GM23248 (cell line): ENCODE measurements at regions not wholly inside any gene's neighbourhood (a gene's known extent, or its start where the extent isn't known, plus 50 kb on each side); places are given as distances from the start of the nearest gene placed in this dataset.

Experiments
- DNase-seq: peaks from one replicate; pipeline ENCODE4 v3.0.0-alpha.2; 2015
- H2AFZ ChIP-seq: fragments of 200-600 bp; sonication (generic); 2 replicates; pipeline ENCODE4 v1.6.1; 2016; ENCODE audit warnings: antibody characterized with exemption
- H3F3A ChIP-seq: fragments of 200-600 bp; sonication (generic); 2 replicates; pipeline ENCODE4 v1.6.1; 2016; ENCODE audit warnings: mild to moderate bottlenecking, antibody characterized with exemption, mixed run types; ENCODE audit not compliant: insufficient read depth
- H3K27ac ChIP-seq: fragments of 200-600 bp; sonication (generic); 2 replicates; pipeline ENCODE4 v1.5.1; 2016; ENCODE audit warnings: mild to moderate bottlenecking
- H3K27me3 ChIP-seq: fragments of 200-600 bp; sonication (generic); replicated peaks from 2 replicates; pipeline ENCODE4 v1.6.1; 2016; ENCODE audit warnings: mild to moderate bottlenecking; ENCODE audit not compliant: insufficient read depth
- H3K36me3 ChIP-seq: fragments of 200-600 bp; sonication (generic); 2 replicates; pipeline ENCODE4 v1.6.1; 2016; ENCODE audit warnings: low read depth, mild to moderate bottlenecking
- H3K4me1 ChIP-seq: fragments of 200-600 bp; sonication (generic); 2 replicates; pipeline ENCODE4 v1.6.1; 2016; ENCODE audit warnings: mild to moderate bottlenecking; ENCODE audit not compliant: insufficient read depth
- H3K4me2 ChIP-seq: fragments of 200-600 bp; sonication (generic); one replicate; pipeline ENCODE4 v1.6.1; 2016; ENCODE audit warnings: mild to moderate bottlenecking; ENCODE audit not compliant: unreplicated experiment
- H3K4me3 ChIP-seq: fragments of 200-600 bp; sonication (generic); 2 replicates; pipeline ENCODE4 v1.5.1; 2016; ENCODE audit warnings: mild to moderate bottlenecking
- H3K79me2 ChIP-seq: fragments of 200-600 bp; sonication (generic); 2 replicates; pipeline ENCODE4 v1.6.1; 2016; ENCODE audit warnings: mild to moderate bottlenecking; ENCODE audit not compliant: insufficient read depth
- H3K9ac ChIP-seq: fragments of 200-600 bp; sonication (generic); 2 replicates; pipeline ENCODE4 v1.6.1; 2016; ENCODE audit warnings: mild to moderate bottlenecking
- H3K9me2 ChIP-seq: fragments of 200-600 bp; sonication (generic); 2 replicates; pipeline ENCODE4 v1.6.1; 2016; ENCODE audit warnings: mixed run types, mild to moderate bottlenecking, moderate library complexity; ENCODE audit not compliant: insufficient read depth
- H3K9me3 ChIP-seq: fragments of 200-600 bp; sonication (generic); one replicate; pipeline ENCODE4 v1.6.1; 2017; ENCODE audit warnings: low read depth
- H4K20me1 ChIP-seq: fragments of 200-600 bp; sonication (generic); 2 replicates; pipeline ENCODE4 v1.6.0; 2016; ENCODE audit not compliant: insufficient read depth
- EZH2 ChIP-seq: fragments of 200-600 bp; sonication (generic); IDR thresholded peaks from 2 replicates; pipeline ENCODE4 v1.6.1; 2018; ENCODE audit warnings: antibody characterized with exemption, mild to moderate bottlenecking; ENCODE audit not compliant: insufficient read depth, poor library complexity, severe bottlenecking
- EZH2phosphoT487 ChIP-seq: fragments of 200-600 bp; sonication (generic); IDR thresholded peaks from 2 replicates; pipeline ENCODE4 v1.6.1; 2018; ENCODE audit warnings: antibody characterized with exemption, moderate library complexity, mild to moderate bottlenecking, low read depth; ENCODE audit not compliant: insufficient read depth
- WGBS, 2 experiments: methylation state at CpG; one replicate each; pipeline ENCODE4 v1.1.6; 2015 to 2017; ENCODE audit warnings: low lambda C conversion rate in 2 of 2, low coverage in 1 of 2; ENCODE audit errors: missing lambda C conversion rate in 2 of 2; 5-methylcytosine and 5-hydroxymethylcytosine counted together
- in situ Hi-C: fragments of 300-500 bp; cut with MboI; formaldehyde crosslinking; loops from 2 replicates; pipeline ENCODE4 v1.15.0; 2020

DNA sequence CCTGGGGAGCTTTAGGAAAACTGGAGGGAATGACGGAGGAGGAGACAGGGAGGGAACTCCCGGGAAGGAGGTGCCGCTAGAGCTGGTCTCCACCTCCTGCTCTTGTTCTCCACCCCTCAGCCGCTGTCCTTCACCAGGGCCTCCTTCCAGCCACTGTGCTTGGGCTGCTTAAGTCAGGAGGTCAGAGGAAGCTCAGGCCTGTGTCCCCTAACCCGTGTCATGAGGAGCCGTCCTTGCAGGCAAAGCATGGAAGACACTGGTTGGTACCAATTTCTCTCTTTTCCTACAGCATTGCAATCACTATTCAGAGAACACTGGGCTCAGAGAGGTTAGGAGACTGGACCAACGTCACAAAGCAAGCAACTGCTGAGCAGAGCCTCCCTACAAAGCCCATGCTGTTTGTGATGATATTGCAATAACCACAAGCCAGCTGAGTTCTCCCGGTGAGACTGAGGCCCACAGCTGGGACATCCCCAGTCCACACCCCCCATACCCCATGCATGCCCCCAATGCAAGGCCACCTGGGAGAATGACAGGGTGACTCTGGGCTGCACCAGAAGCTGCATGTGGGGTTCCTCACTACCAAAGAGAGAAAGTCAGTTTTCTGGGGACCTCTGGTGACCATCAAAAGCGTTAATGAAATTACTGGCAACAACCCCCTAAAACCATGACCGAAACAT lies 427.5 kb downstream of the NPHP4 start:
- H4K20me1 ChIP-seq = no peaks in the 10 kb centered on the region
- no peak for DNase-seq
- no peak overlapping the region for H3K27ac ChIP-seq
- no peaks in the 10 kb centered on the region for H3K27me3 ChIP-seq
- TF ChIP-seq EZH2 (no peak), EZH2phosphoT487 (no peak)
- no peaks in the 10 kb centered on the region for H3K9me3 ChIP-seq
- H3K4me3 ChIP-seq = no peak overlapping the region
- no peaks in the 10 kb centered on the region for H3K79me2 ChIP-seq
- no peaks in the 10 kb centered on the region for H3K9me2 ChIP-seq
- H3K4me1 ChIP-seq = no peaks in the 10 kb centered on the region
- 31 to 43% methylated on average over 10 of the region's 10 CpGs for WGBS, 2 experiments
- H2AFZ ChIP-seq = no peak overlapping the region
- no peak overlapping the region for H3K9ac ChIP-seq
- in situ Hi-C loops = no loop called here
- no peaks in the 10 kb centered on the region for H3K36me3 ChIP-seq
- H3F3A ChIP-seq = no peaks in the 10 kb centered on the region
- no peak overlapping the region for H3K4me2 ChIP-seq

DNA sequence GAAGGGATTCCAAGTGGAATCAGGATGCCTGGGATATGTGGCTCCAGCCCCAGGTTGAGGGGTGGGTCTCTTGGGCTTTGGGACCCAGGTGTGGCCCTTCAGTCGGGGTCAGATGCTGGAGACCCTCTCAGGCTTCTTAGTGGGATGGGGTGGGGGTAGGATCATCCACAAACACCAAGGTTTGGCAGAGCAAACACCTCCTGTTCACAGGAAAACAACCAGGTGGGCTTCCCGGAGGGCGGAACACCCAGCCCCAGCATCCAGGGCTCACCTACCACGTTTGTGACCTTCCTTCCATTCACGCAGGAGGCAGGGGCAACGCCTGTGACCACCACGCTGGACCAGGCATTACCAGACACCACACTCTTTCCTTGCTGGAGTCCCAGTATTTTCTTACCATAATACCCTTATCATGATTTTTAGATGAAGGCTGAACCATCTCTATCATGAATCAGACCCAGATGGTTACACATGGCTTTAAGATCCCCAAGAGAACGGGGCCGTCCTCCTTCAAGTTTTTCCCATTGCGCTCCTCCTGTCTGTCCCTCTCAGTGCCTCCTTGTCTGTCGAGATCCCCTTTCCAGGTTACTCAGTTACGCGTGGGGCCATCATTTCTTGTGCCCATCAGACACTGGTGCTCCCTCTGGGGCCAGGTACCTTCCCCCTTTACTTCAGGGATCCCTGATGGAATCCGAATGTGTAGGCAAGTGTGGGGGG lies 428.2 kb downstream of the NPHP4 start:
- 38 to 48% methylated on average over 14 of the region's 14 CpGs for WGBS, 2 experiments
- TF ChIP-seq EZH2 (no peak), EZH2phosphoT487 (no peak)
- no peak overlapping the region for H2AFZ ChIP-seq
- H3K36me3 ChIP-seq = no peaks in the 10 kb centered on the region
- no peak overlapping the region for H3K9ac ChIP-seq
- H3K4me3 ChIP-seq = no peak overlapping the region
- no peaks in the 10 kb centered on the region for H3K9me2 ChIP-seq
- H3K27ac ChIP-seq = no peak overlapping the region
- H3K9me3 ChIP-seq = no peaks in the 10 kb centered on the region
- in situ Hi-C loops = no loop called here
- no peaks in the 10 kb centered on the region for H4K20me1 ChIP-seq
- no peaks in the 10 kb centered on the region for H3K27me3 ChIP-seq
- no peak for DNase-seq
- H3K4me1 ChIP-seq = no peaks in the 10 kb centered on the region
- no peaks in the 10 kb centered on the region for H3K79me2 ChIP-seq
- H3F3A ChIP-seq = no peaks in the 10 kb centered on the region
- H3K4me2 ChIP-seq = no peak overlapping the region

DNA sequence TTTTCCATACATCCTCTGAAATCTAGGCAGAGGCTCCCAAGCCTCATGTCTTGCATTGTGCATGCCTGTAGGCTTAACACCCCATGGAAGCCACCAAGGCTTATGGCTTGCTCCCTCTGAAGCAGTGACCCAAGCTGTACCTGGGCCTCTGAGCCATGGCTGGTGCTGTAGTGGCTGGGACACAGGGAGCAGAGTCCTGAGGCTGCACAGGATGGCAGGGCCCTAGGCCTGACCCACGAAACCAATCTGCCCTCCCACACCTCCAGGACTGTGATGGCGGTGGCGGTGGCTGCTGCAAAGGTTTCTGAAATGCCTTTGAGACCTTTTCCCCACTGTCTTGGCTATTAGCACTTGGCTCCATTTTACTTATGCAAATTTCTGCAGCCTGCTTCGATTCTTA lies 429.5 kb downstream of the NPHP4 start:
- Histone ChIP-seq H3K9ac (no peak overlapping the region), H4K20me1 (no peaks in the 10 kb centered on the region), H3K4me2 (no peak overlapping the region), H3K9me2 (no peaks in the 10 kb centered on the region), H3K9me3 (no peaks in the 10 kb centered on the region), H3K27me3 (no peaks in the 10 kb centered on the region), H3K4me3 (no peak overlapping the region), H3K4me1 (no peaks in the 10 kb centered on the region), H3K79me2 (no peaks in the 10 kb centered on the region), H2AFZ (no peak overlapping the region), H3K27ac (no peak overlapping the region), H3F3A (no peaks in the 10 kb centered on the region), H3K36me3 (no peaks in the 10 kb centered on the region)
- TF ChIP-seq EZH2 (no peak), EZH2phosphoT487 (no peak)
- in situ Hi-C loops = no loop called here
- DNase-seq = no peak
- 13 to 30% methylated on average over 4 of the region's 4 CpGs for WGBS, 2 experiments

DNA sequence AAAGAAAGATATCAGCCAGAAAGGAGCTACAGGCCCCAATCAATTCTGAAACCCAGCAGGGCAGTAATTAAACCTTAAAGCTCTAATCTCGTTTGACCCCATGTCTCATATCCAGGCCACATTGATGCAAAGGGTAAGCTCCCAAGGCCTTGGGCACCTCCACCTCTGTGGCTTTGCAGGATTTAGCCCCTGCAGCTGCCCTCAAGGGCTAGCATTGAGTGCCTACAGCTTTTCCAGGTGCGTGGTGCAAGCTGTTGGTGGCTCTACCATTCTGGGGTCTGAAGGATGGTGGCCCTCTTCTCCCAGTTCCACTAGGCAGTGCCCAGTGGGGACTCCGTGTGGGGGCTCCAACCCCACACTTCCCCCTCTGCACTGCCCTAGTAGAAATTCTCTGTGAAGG lies 429.9 kb downstream of the NPHP4 start:
- Histone ChIP-seq H3K9ac (no peak overlapping the region), H3K4me3 (no peak overlapping the region), H3K9me2 (no peaks in the 10 kb centered on the region), H3K27me3 (no peaks in the 10 kb centered on the region), H3K4me2 (no peak overlapping the region), H3K4me1 (no peaks in the 10 kb centered on the region), H3K27ac (no peak overlapping the region), H3K79me2 (no peaks in the 10 kb centered on the region), H2AFZ (no peak overlapping the region), H4K20me1 (no peaks in the 10 kb centered on the region), H3K36me3 (no peaks in the 10 kb centered on the region), H3K9me3 (no peaks in the 10 kb centered on the region), H3F3A (no peaks in the 10 kb centered on the region)
- TF ChIP-seq EZH2 = no peak
- no peak for TF ChIP-seq EZH2phosphoT487
- in situ Hi-C loops = no loop called here
- WGBS, 2 experiments = 5 to 17% methylated on average over 3 of the region's 3 CpGs
- no peak for DNase-seq
